ENCODE measurements at regions not wholly inside any gene's neighbourhood (a gene's known extent, or its start where the extent isn't known, plus 50 kb on each side); places are given as distances from the start of the nearest gene placed in this dataset.

- no peak overlapping the region for H2AFZ ChIP-seq (ENCODE audit: low read depth, low read length)
- no peaks in the 10 kb centered on the region for H3K4me1 ChIP-seq (ENCODE audit: insufficient read depth, low read length)
- no peaks in the 10 kb centered on the region for H3K9me3 ChIP-seq (ENCODE audit: low read length)
- no peaks in the 10 kb centered on the region for H3K27me3 ChIP-seq (ENCODE audit: insufficient read depth, low read length)
- H3K36me3 ChIP-seq (ENCODE audit: insufficient read depth, low read length): no peaks in the 10 kb centered on the region
- H3K4me3 ChIP-seq (ENCODE audit: low read length): no peak overlapping the region
Measured at GRCh38 chr14:97866195-97866594, 1069.0 kb downstream of the VRK1 start.

DNA sequence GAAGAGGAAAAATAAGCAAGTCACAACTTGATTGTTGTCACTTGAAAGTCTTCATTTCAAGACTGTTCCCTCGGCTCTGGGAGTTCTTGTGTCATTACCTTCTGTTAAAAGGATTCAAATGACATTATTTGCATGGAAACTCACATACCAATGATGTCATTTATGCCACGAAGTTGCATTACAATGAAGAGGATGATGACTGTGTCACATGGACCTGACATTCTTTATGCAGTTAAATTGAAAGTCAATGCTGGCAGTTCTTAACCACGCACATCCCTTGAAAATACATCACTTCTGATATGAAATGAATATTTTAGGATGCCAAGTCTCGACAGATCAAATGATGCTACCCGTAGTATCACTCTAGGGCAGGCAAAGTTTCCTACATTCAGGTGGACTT, 1069.5 kb downstream of the VRK1 start:
- Histone ChIP-seq H3K9me3 (ENCODE audit: low read length) (no peaks in the 10 kb centered on the region), H3K27me3 (ENCODE audit: insufficient read depth, low read length) (no peaks in the 10 kb centered on the region), H2AFZ (ENCODE audit: low read depth, low read length) (no peak overlapping the region), H3K4me3 (ENCODE audit: low read length) (no peak overlapping the region), H3K36me3 (ENCODE audit: insufficient read depth, low read length) (no peaks in the 10 kb centered on the region), H3K4me1 (ENCODE audit: insufficient read depth, low read length) (no peaks in the 10 kb centered on the region)

GRCh38 chr14:97873291-97873690, 1076.1 kb downstream of the VRK1 start:
- Histone ChIP-seq H3K9me3 (ENCODE audit: low read length) (no peaks in the 10 kb centered on the region), H3K36me3 (ENCODE audit: insufficient read depth, low read length) (no peaks in the 10 kb centered on the region), H3K4me1 (ENCODE audit: insufficient read depth, low read length) (no peaks in the 10 kb centered on the region), H3K4me3 (ENCODE audit: low read length) (no peak overlapping the region), H2AFZ (ENCODE audit: low read depth, low read length) (no peak overlapping the region), H3K27me3 (ENCODE audit: insufficient read depth, low read length) (no peaks in the 10 kb centered on the region)

GRCh38 chr14:97874394-97874793, 1077.2 kb downstream of the VRK1 start:
- H2AFZ ChIP-seq (ENCODE audit: low read depth, low read length): no peak overlapping the region
- H3K4me1 ChIP-seq (ENCODE audit: insufficient read depth, low read length): no peaks in the 10 kb centered on the region
- H3K4me3 ChIP-seq (ENCODE audit: low read length): no peak overlapping the region
- H3K27me3 ChIP-seq (ENCODE audit: insufficient read depth, low read length): no peaks in the 10 kb centered on the region
- no peaks in the 10 kb centered on the region for H3K9me3 ChIP-seq (ENCODE audit: low read length)
- H3K36me3 ChIP-seq (ENCODE audit: insufficient read depth, low read length): no peaks in the 10 kb centered on the region

GRCh38 chr14:97878206-97878605, 1081.0 kb downstream of the VRK1 start:
- no peak overlapping the region for H3K4me3 ChIP-seq (ENCODE audit: low read length)
- H3K9me3 ChIP-seq (ENCODE audit: low read length): no peaks in the 10 kb centered on the region
- no peaks in the 10 kb centered on the region for H3K4me1 ChIP-seq (ENCODE audit: insufficient read depth, low read length)
- no peak overlapping the region for H2AFZ ChIP-seq (ENCODE audit: low read depth, low read length)
- no peaks in the 10 kb centered on the region for H3K36me3 ChIP-seq (ENCODE audit: insufficient read depth, low read length)
- H3K27me3 ChIP-seq (ENCODE audit: insufficient read depth, low read length): no peaks in the 10 kb centered on the region

- no peaks in the 10 kb centered on the region for H3K9me3 ChIP-seq (ENCODE audit: low read length)
- H3K36me3 ChIP-seq (ENCODE audit: insufficient read depth, low read length): no peaks in the 10 kb centered on the region
- H3K4me1 ChIP-seq (ENCODE audit: insufficient read depth, low read length): no peaks in the 10 kb centered on the region
- H3K27me3 ChIP-seq (ENCODE audit: insufficient read depth, low read length): no peaks in the 10 kb centered on the region
- no peak overlapping the region for H3K4me3 ChIP-seq (ENCODE audit: low read length)
- H2AFZ ChIP-seq (ENCODE audit: low read depth, low read length): no peak overlapping the region
Measured at GRCh38 chr14:97878727-97879126, 1081.5 kb downstream of the VRK1 start.

- Histone ChIP-seq H2AFZ (ENCODE audit: low read depth, low read length) (no peak overlapping the region), H3K36me3 (ENCODE audit: insufficient read depth, low read length) (no peaks in the 10 kb centered on the region), H3K4me3 (ENCODE audit: low read length) (no peak overlapping the region), H3K4me1 (ENCODE audit: insufficient read depth, low read length) (no peaks in the 10 kb centered on the region), H3K27me3 (ENCODE audit: insufficient read depth, low read length) (no peaks in the 10 kb centered on the region), H3K9me3 (ENCODE audit: low read length) (no peaks in the 10 kb centered on the region)
Measured at GRCh38 chr14:97887690-97888089, 1090.5 kb downstream of the VRK1 start.

- Histone ChIP-seq H2AFZ (ENCODE audit: low read depth, low read length) (no peak overlapping the region), H3K9me3 (ENCODE audit: low read length) (no peaks in the 10 kb centered on the region), H3K27me3 (ENCODE audit: insufficient read depth, low read length) (no peaks in the 10 kb centered on the region), H3K4me1 (ENCODE audit: insufficient read depth, low read length) (no peaks in the 10 kb centered on the region), H3K4me3 (ENCODE audit: low read length) (no peak overlapping the region), H3K36me3 (ENCODE audit: insufficient read depth, low read length) (no peaks in the 10 kb centered on the region)
Measured at GRCh38 chr14:97888331-97888730, 1091.1 kb downstream of the VRK1 start.

DNA sequence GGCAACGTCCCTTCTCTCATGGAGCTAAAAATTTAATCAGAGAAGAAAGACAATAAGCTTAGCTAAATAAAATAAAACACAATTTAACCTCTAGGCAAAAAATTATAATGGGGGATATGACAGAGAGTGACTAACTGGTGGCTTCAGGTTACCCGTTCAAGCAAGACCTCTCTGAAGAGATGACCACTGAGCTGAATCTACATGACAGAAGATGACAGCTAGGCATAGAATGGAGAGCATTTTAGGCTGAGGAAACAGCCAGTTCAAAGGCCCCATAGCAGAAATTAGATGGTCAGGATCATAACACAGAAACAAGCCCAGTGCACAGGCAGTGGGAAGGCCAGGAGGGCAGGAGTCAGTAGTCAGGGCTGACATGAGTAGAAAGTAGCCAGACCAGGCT, 1094.3 kb downstream of the VRK1 start:
- H3K4me3 ChIP-seq (ENCODE audit: low read length): no peak overlapping the region
- H2AFZ ChIP-seq (ENCODE audit: low read depth, low read length): no peak overlapping the region
- no peaks in the 10 kb centered on the region for H3K4me1 ChIP-seq (ENCODE audit: insufficient read depth, low read length)
- no peaks in the 10 kb centered on the region for H3K9me3 ChIP-seq (ENCODE audit: low read length)
- H3K27me3 ChIP-seq (ENCODE audit: insufficient read depth, low read length): no peaks in the 10 kb centered on the region
- no peaks in the 10 kb centered on the region for H3K36me3 ChIP-seq (ENCODE audit: insufficient read depth, low read length)

- Histone ChIP-seq H3K36me3 (ENCODE audit: insufficient read depth, low read length) (no peaks in the 10 kb centered on the region), H3K9me3 (ENCODE audit: low read length) (no peaks in the 10 kb centered on the region), H3K27me3 (ENCODE audit: insufficient read depth, low read length) (no peaks in the 10 kb centered on the region), H3K4me3 (ENCODE audit: low read length) (no peak overlapping the region), H3K4me1 (ENCODE audit: insufficient read depth, low read length) (no peaks in the 10 kb centered on the region), H2AFZ (ENCODE audit: low read depth, low read length) (no peak overlapping the region)
Measured at GRCh38 chr14:97894552-97894951, 1097.4 kb downstream of the VRK1 start.

- Histone ChIP-seq H3K4me1 (ENCODE audit: insufficient read depth, low read length) (no peaks in the 10 kb centered on the region), H3K36me3 (ENCODE audit: insufficient read depth, low read length) (no peaks in the 10 kb centered on the region), H3K4me3 (ENCODE audit: low read length) (no peak overlapping the region), H3K27me3 (ENCODE audit: insufficient read depth, low read length) (no peaks in the 10 kb centered on the region), H3K9me3 (ENCODE audit: low read length) (no peaks in the 10 kb centered on the region), H2AFZ (ENCODE audit: low read depth, low read length) (no peak overlapping the region)
Measured at GRCh38 chr14:97900196-97900854, 1103.1 kb downstream of the VRK1 start.

DNA sequence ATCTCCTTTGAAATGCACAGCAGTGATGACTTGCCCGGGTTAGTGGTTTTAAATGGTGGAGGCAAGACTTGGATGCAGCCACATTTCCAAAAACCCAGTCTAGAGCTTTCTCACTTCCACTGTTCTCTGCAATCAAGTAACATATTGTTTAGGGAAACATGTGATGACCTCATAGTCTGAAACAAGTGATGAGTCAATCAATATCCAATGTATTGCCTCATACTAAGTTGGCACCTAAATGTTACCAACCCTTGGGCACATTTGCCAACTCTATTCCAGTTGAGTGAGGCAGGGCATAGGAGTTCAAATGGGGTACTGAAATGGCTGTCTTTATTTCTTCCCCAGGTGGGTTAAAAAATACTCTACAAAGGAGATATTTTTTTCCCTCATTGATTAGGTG, 1105.4 kb downstream of the VRK1 start:
- Histone ChIP-seq H3K4me1 (ENCODE audit: insufficient read depth, low read length) (no peaks in the 10 kb centered on the region), H3K4me3 (ENCODE audit: low read length) (no peak overlapping the region), H3K9me3 (ENCODE audit: low read length) (no peaks in the 10 kb centered on the region), H3K27me3 (ENCODE audit: insufficient read depth, low read length) (no peaks in the 10 kb centered on the region), H3K36me3 (ENCODE audit: insufficient read depth, low read length) (no peaks in the 10 kb centered on the region), H2AFZ (ENCODE audit: low read depth, low read length) (no peak overlapping the region)

- Histone ChIP-seq H2AFZ (ENCODE audit: low read depth, low read length) (no peak overlapping the region), H3K4me3 (ENCODE audit: low read length) (no peak overlapping the region)
Measured at GRCh38 chr14:97903821-97904220, 1106.6 kb downstream of the VRK1 start.

DNA sequence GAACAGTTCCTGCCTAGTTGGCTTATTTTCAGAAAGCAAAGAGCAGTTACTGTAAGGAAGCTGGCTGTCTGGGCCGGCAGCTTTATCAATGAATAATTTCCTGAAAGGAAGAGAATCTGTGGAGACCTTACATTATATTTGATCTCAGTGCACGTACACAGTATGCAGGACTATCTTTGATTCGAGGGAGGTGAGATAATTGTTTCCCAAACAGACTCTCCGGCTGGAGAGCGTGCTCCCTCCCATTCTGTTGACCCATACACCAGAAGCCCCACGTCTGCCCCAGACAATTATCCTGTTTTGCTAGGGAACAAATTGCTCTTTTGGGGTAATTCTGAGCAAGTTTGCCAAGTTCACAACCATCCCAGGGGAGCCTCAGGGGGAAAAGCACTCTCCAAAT, 1115.0 kb downstream of the VRK1 start:
- no peaks in the 10 kb centered on the region for H3K9me3 ChIP-seq (ENCODE audit: low read length)
- H3K4me1 ChIP-seq (ENCODE audit: insufficient read depth, low read length): no peaks in the 10 kb centered on the region
- no peak overlapping the region for H3K4me3 ChIP-seq (ENCODE audit: low read length)
- H3K36me3 ChIP-seq (ENCODE audit: insufficient read depth, low read length): no peaks in the 10 kb centered on the region
- H3K27me3 ChIP-seq (ENCODE audit: insufficient read depth, low read length): no peaks in the 10 kb centered on the region
- no peak overlapping the region for H2AFZ ChIP-seq (ENCODE audit: low read depth, low read length)

More at GRCh38 chr14:97903821-97904220, 1106.6 kb downstream of the VRK1 start:
- Histone ChIP-seq H3K4me1 (ENCODE audit: insufficient read depth, low read length) (no peaks in the 10 kb centered on the region), H3K36me3 (ENCODE audit: insufficient read depth, low read length) (no peaks in the 10 kb centered on the region), H3K9me3 (ENCODE audit: low read length) (no peaks in the 10 kb centered on the region), H3K27me3 (ENCODE audit: insufficient read depth, low read length) (no peaks in the 10 kb centered on the region)

All from neuron (in vitro differentiated cells).